ENCODE measurements at regions not wholly inside any gene's neighbourhood (a gene's known extent, or its start where the extent isn't known, plus 50 kb on each side); places are given as distances from the start of the nearest gene placed in this dataset.

- Mint-ChIP-seq H3K36me3 (ENCODE audit: insufficient read depth) (peaks cover 2% of the 10 kb centered on the region), H3K9me3 (ENCODE audit: low read depth) (peaks cover 7% of the 10 kb centered on the region), H3K27me3 (peaks cover 2% of the 10 kb centered on the region), H3K4me1 (ENCODE audit: low read depth) (no peaks in the 10 kb centered on the region), H3K27ac (no peak overlapping the region), H3K4me3 (ENCODE audit: low read depth) (no peak overlapping the region)
- no peak for TF ChIP-seq CTCF (IDR thresholded peaks at IDR 0.05; ENCODE audit: unreplicated experiment)
- DNase-seq (ENCODE audit: low spot score, unreplicated experiment) = no peak
These were observed 101.6 kb downstream of the PDGFA start for GRCh38 chr7:417973-418601.

- Mint-ChIP-seq H3K27me3 (peaks cover 2% of the 10 kb centered on the region), H3K9me3 (ENCODE audit: low read depth) (peaks cover 7% of the 10 kb centered on the region), H3K27ac (no peak overlapping the region), H3K4me3 (ENCODE audit: low read depth) (no peak overlapping the region), H3K36me3 (ENCODE audit: insufficient read depth) (peaks cover 2% of the 10 kb centered on the region), H3K4me1 (ENCODE audit: low read depth) (no peaks in the 10 kb centered on the region)
- DNase-seq (ENCODE audit: low spot score, unreplicated experiment) = no peak
- no peak for TF ChIP-seq CTCF (IDR thresholded peaks at IDR 0.05; ENCODE audit: unreplicated experiment)
These were observed 100.9 kb downstream of the PDGFA start for GRCh38 chr7:418636-419280.

- no peak for DNase-seq (ENCODE audit: low spot score, unreplicated experiment)
- Mint-ChIP-seq H3K27ac (no peak overlapping the region), H3K9me3 (ENCODE audit: low read depth) (peaks cover 7% of the 10 kb centered on the region), H3K27me3 (peaks cover 2% of the 10 kb centered on the region), H3K4me1 (ENCODE audit: low read depth) (no peaks in the 10 kb centered on the region), H3K36me3 (ENCODE audit: insufficient read depth) (peaks cover 2% of the 10 kb centered on the region), H3K4me3 (ENCODE audit: low read depth) (no peak overlapping the region)
- no peak for TF ChIP-seq CTCF (IDR thresholded peaks at IDR 0.05; ENCODE audit: unreplicated experiment)
These were observed 99.2 kb downstream of the PDGFA start for GRCh38 chr7:420142-421093.

DNA sequence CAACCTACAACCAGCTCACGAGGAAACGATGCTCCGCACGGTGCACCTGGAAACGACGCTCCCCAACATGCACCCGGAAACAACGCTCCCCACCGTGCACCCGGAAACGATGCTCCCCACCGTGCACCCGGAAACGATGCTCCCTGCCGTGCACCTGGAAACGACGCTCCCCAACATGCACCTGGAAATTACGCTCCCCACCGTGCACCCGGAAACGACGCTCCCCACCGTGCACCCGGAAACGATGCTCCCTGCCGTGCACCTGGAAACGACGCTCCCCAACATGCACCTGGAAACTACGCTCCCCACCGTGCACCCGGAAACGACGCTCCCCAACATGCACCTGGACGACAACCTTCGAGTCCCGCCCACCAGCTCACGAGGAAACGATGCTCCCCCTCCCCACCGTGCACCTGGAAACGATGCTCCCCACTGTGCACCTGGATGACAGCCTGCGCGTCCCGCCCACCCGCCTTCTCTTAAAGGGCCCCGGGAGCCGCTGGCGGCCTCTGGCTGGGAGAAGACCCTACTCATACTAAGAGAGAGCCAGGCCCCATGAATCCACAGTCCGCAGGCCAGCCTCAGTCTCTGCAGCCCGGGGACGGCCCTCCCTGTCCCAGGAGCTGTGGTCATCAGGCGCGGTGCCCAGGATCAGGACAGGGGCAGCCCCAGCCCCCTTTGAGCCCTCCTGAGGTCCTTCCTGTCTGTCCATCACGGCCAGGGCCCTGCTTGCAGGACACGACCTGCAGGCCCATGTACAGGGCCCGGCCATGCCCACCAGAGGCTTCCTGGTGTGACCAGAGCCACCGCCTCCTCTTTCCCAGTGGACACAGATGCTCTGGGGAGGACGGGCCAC lies 98.3 kb downstream of the PDGFA start:
- no peak overlapping the region for H3K4me3 Mint-ChIP-seq (ENCODE audit: low read depth)

More for the DNA sequence above, 98.3 kb downstream of the PDGFA start:
- H3K9me3 Mint-ChIP-seq (ENCODE audit: low read depth) = peaks cover 7% of the 10 kb centered on the region
- no peak overlapping the region for H3K27ac Mint-ChIP-seq
- H3K36me3 Mint-ChIP-seq (ENCODE audit: insufficient read depth) = peaks cover 2% of the 10 kb centered on the region
- peaks cover 2% of the 10 kb centered on the region for H3K27me3 Mint-ChIP-seq
- DNase-seq (ENCODE audit: low spot score, unreplicated experiment) = no peak
- no peak for TF ChIP-seq CTCF (IDR thresholded peaks at IDR 0.05; ENCODE audit: unreplicated experiment)
- peaks cover 2% of the 10 kb centered on the region for H3K4me1 Mint-ChIP-seq (ENCODE audit: low read depth)

Measured in progenitor cell of endocrine pancreas (in vitro differentiated cells).